Stomach (tissue), 4 donors: ENCODE measurements at regions not wholly inside any gene's neighbourhood (a gene's known extent, or its start where the extent isn't known, plus 50 kb on each side); places are given as distances from the start of the nearest gene placed in this dataset.

Experiments used
- EP300 ChIP-seq: sonication (generic); formaldehyde crosslinking; IDR thresholded peaks from one replicate; pipeline ENCODE4 v1.6.1; 2017; ENCODE audit warnings: antibody characterized with exemption
- POLR2A ChIP-seq, 4 donors: fragments of 450-650 bp; IDR thresholded peaks; one replicate each; pipeline ENCODE4 v1.6.1; 2016; ENCODE audit warnings: antibody characterized with exemption in 4 of 4, control low read depth in 2 of 4, mild to moderate bottlenecking in 1 of 4, moderate library complexity in 1 of 4
- POLR2AphosphoS5 ChIP-seq, 3 donors: sonication (generic); formaldehyde crosslinking; IDR thresholded peaks; one replicate each; pipeline ENCODE4 v1.6.1; 2016; ENCODE audit warnings: antibody characterized with exemption in 3 of 3

DNA sequence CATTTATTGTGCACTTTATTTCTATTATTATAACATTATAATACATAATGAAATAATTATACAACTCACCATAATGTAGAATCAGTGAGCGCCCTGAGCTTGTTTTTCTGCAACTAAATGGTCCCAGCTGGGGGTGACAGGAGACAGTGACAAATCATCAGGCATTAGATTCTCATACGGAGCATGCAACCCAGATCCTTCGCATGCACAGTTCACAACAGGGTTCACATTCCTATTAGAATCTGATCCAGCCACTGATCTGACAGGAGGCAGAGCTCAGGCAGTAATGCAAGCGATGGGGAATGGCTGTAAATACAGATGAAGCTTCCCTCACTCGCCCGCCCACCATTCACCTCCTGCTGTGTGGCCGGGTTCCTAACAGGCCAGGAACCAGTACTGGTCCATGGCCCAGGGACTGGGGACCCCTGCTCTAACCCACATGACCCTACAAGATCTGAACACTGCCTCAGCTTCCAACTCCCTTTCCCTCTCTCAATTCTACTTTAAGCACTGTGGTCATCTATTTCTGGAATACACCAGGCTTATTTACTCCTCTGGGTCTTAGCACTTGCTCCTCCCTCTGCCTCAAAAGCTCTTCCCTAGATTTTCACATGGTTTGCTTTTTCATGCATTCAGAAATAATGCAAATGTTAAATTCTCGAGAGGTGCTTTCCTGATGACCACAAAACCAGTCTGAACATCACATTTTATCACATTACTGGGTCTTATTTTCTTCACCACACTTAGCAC, 166.8 kb upstream of the HCCS start:
- TF ChIP-seq EP300: no peak
- no peak for TF ChIP-seq POLR2AphosphoS5 (IDR thresholded peaks at IDR 0.05)
- TF ChIP-seq POLR2A (IDR thresholded peaks at IDR 0.05): no peak
